ENCODE measurements at regions not wholly inside any gene's neighbourhood (a gene's known extent, or its start where the extent isn't known, plus 50 kb on each side); places are given as distances from the start of the nearest gene placed in this dataset.

- no peak overlapping the region for H3K27ac ChIP-seq (ENCODE audit: control insufficient read depth, insufficient read depth)
- H3K36me3 ChIP-seq (ENCODE audit: control insufficient read depth in 2 of 2, insufficient read depth in 2 of 2, low read length in 1 of 2): no peaks in the 10 kb centered on the region
- ChIA-PET POLR2A (interaction anchor here (0.5 to 2.1 kb wide), 4 partner anchors 14 to 237 kb away, joined by 3 to 8 read pairs (median 4); no protein-coding TSS in a partner anchor), SMC1A (ENCODE audit: uncharacterized antibody, unreplicated experiment) (interaction anchor here (0.5 to 7.1 kb wide), 11 partner anchors 10 to 91 kb away, joined by 3 to 58 read pairs (median 4); partner anchors contain the start of gene CD93), RAD21 (ENCODE audit: unreplicated experiment) (interaction anchor here (1.1 to 3.1 kb wide), 4 partner anchors 8 to 50 kb away, joined by 5 to 12 read pairs (median 9); no protein-coding TSS in a partner anchor), CTCF (interaction anchor here (0.9 to 1.7 kb wide), 5 partner anchors 7 to 51 kb away, joined by 3 to 4 read pairs (median 4); no protein-coding TSS in a partner anchor)
- H3K4me3 ChIP-seq: no peak overlapping the region
- H3K4me2 ChIP-seq (ENCODE audit: control insufficient read depth, insufficient read depth): no peak overlapping the region
- H3K9ac ChIP-seq (ENCODE audit: control insufficient read depth, insufficient read depth, low read length): no peak overlapping the region
- intact Hi-C loops (cut with micrococcal nuclease; ENCODE audit: unreplicated experiment) (no loop called here), in situ Hi-C loops (cut with MboI) (loop anchor here (5.0 kb wide), 1 partner anchor 33 kb away; no protein-coding TSS in a partner anchor)
- H4K20me1 ChIP-seq (ENCODE audit: control insufficient read depth, insufficient read depth): no peaks in the 10 kb centered on the region
- no peaks in the 10 kb centered on the region for H3K9me3 ChIP-seq (replicated peaks; ENCODE audit: control insufficient read depth, insufficient read depth, low read length)
- H3K27me3 ChIP-seq (replicated peaks in 1 of 2; ENCODE audit: control insufficient read depth in 2 of 2, insufficient read depth in 2 of 2, low read length in 1 of 2): no peaks in the 10 kb centered on the region
- peaks cover 26% of the 10 kb centered on the region for H3K4me1 ChIP-seq (ENCODE audit: control insufficient read depth, insufficient read depth, low read length)
- no peak overlapping the region for H2AFZ ChIP-seq (ENCODE audit: control insufficient read depth, low read depth, low read length)
- no peaks in the 10 kb centered on the region for H3K79me2 ChIP-seq (ENCODE audit: control insufficient read depth, insufficient read depth, low read length)
- 49% methylated on average over 8 of the region's 8 CpGs for WGBS (ENCODE audit: insufficient coverage, insufficient replicate concordance, low lambda C conversion rate, missing lambda C conversion rate)
- no peak for DNase-seq (ENCODE audit: low read depth, low spot score)
- TF ChIP-seq GABPA (IDR thresholded peaks at IDR 0.05; ENCODE audit: low read depth) (no peak), SUZ12 (IDR thresholded peaks at IDR 0.05; ENCODE audit: unreplicated experiment) (no peak), CBFB (IDR thresholded peaks at IDR 0.05; ENCODE audit: low read depth) (no peak), HSF1 (IDR thresholded peaks at IDR 0.05; ENCODE audit: low read depth, low read length) (no peak), GATAD2B (conservative IDR thresholded peaks at IDR 0.05; ENCODE audit: low read depth) (no peak), LARP7 (IDR thresholded peaks at IDR 0.05) (no peak), ELK1 (IDR thresholded peaks at IDR 0.05; ENCODE audit: low read depth, low read length) (no peak), YBX1 (IDR thresholded peaks at IDR 0.05) (no peak), HCFC1 (IDR thresholded peaks at IDR 0.05; ENCODE audit: low read length) (no peak)
- no TSS peak for BruUV-seq (replicated peaks)
- FAIRE-seq: no peak
- ATAC-seq: no peak
These were observed 64.3 kb upstream of the CD93 start for GRCh38 chr20:23150304-23151007.

All from GM12878 (cell line).